NOMO-1 treated with DMSO at 0.1 percent for 48 hours (cell line): ENCODE measurements at regions not wholly inside any gene's neighbourhood (a gene's known extent, or its start where the extent isn't known, plus 50 kb on each side); places are given as distances from the start of the nearest gene placed in this dataset.
"Not testable (repeated sequence)": the region's sequence is repeated elsewhere in the genome, so short reads cannot be mapped to it uniquely, and the experiment has no call there.

Experiments
- DNase-seq: peaks from one replicate; lab custom pipeline; 2025; ENCODE audit not compliant: unreplicated experiment; lab: John Stamatoyannopoulos, UW

DNA sequence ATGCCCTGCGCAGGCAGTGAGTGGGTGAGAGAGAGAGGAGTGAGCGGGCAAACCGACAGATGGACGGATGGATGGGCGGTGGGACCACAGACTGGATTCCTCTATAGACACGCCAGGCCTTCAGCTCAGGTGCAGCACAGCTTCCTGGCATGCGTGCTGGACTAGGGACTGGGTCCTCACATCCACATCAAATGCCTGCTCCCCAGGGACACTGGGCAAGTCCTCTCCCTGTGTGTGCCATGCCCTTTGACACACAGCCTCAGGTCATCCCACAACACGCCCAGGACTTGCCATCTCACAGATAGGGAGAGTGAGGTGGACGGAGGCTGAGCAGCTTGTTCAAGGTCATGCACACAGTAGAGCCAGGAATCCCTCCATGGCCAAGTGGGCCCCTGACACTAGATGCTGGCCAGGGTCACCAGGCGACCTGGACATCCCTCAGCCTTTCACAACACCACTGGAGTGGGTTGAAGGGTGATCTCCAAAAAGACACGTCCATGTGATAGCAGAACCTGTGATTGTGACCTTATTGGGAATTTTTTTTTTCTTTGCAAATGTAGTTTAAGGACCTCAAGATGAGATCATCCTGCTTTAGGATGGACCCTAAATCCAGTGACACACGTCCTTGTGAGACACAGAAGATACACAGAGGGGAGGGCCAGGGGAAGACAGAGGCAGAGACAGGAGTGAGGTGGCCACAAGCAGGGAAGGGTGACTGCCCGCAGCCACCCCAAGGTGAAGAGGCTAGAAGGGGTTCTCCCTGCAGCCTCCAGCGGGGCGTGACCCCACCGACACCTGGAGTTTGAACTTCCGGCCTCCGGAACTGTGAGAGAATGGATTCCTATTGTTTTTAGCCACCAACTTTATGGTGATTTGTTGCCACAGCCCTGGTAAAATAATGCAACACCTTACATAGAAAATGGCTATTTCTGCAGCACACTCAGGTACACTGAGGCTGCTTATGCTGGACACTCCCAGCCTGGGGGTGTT lies 155.0 kb upstream of the CHST15 start:
- DNase-seq = no peak

DNA sequence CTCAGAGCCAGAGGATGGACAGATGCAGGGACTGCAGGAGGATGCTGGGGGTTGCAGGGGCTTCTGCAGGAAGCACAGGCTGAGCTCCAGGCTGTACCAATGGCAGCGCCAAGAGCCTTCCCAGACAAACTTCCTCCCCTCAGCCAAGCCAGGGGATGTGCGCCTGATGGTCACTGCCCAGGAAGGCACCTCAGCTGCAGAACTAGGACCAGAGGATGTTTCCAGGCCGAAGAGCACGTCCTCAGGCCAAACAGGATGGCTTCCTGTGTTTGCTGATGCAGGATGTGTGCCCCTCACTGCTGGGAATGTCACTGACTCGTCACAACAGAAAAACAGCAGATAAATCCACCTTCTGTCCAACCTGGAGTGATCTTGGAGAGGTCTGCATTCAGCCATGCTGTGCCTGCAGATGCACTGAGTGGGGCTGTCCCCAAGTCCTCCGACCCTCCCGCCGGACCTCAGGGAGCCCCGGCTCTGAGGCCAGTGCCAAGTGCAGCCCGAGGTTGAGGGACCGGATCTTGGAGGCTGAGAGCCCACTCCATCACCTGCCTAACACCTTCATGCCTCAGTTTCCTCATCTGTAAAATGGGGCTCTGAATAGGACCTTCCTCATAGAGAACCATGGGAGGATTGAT lies 152.5 kb upstream of the CHST15 start:
- DNase-seq = no peak

GRCh38 chr10:124245191-124245590 lies 151.8 kb upstream of the CHST15 start:
- no peak for DNase-seq

DNA sequence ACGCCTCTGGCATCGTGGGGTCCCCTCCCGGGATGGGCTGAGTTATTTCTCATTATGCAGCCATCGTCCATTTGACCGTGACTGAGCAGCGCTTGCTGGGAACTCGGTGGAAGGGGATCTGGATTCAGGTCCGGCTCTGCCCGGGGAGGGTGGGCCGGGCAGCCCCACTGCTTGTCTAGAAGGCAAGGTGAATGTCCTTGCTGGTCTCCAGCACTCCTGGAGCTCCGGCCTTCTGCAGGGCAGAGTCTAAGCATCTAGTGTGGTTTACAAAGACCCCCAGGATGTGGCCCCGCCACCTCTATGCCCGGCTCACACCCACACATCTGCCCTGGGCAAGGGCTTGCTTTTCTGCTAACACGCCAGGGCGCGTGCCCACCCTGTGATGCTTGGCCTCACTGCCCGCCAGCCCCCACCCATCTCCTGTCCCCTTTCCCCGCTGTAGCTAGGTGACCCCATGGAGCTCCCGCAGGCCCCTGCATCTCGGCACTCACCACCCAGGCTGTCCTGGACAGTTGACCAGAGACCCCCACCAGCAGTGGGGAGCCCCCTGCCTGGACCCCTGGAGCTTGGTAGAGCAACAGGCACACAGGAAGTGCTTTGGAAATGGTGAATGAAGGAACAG lies 151.0 kb upstream of the CHST15 start:
- no peak for DNase-seq

GRCh38 chr10:124243702-124244121 lies 150.3 kb upstream of the CHST15 start:
- DNase-seq = no peak

GRCh38 chr10:124242791-124243190 lies 149.4 kb upstream of the CHST15 start:
- no peak for DNase-seq

DNA sequence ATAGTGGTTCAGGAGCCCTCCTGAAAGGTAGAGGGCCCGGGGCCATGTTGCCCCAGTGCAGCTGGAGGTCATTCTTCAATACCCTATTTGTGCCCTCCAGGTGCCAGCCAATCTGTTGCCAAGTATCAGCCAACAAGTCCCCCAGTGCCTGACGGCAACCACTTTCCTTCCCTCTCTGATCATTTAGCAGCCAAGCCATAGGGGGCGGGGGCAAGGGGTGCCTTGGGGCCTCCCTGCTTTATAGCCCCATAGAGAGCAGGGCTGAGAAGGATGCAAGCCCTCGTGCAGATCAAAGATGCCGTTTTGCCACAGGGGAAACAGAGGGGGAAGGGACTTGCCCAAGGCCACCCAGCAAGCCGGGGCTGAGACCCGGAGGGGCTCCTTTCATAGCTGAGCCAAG lies 149.0 kb upstream of the CHST15 start:
- DNase-seq = no peak

DNA sequence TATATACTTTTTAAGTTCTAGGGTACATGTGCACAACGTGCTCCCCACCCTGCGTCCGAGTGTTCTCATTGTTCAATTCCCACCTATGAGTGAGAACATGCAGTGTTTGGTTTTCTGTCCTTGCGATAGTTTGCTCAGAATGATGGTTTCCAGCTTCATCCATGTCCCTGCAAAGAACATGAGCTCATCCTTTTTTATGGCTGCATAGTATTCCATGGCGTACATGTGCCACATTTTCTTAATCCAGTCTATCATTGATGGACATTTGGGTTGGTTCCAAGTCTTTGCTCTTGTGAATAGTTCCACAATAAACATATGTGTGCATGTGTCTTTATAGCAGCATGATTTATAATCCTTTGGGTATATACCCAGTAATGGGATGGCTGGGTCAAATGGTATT lies 148.1 kb upstream of the CHST15 start:
- DNase-seq = not testable (repeated sequence)

GRCh38 chr10:124240839-124241291 lies 147.5 kb upstream of the CHST15 start:
- DNase-seq = no peak

DNA sequence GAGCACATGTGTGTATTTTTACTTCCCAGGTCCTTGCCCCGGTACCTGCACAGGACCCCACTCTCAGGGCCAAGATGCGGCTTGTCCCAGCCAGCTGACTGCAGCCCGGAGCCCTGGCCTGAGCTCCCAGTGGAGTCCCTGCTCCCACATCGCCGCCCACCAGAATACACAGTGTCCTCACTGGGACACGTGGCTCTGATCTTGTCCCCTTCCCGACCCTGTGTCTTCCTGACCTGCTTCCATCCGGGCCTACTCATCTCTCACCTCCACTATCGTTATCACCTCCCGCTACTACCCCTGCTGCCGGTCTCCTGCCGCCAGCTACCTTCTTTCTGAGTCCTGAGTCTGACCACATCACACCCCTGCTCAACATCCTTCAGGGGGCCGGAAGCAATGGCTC lies 146.3 kb upstream of the CHST15 start:
- DNase-seq = no peak

DNA sequence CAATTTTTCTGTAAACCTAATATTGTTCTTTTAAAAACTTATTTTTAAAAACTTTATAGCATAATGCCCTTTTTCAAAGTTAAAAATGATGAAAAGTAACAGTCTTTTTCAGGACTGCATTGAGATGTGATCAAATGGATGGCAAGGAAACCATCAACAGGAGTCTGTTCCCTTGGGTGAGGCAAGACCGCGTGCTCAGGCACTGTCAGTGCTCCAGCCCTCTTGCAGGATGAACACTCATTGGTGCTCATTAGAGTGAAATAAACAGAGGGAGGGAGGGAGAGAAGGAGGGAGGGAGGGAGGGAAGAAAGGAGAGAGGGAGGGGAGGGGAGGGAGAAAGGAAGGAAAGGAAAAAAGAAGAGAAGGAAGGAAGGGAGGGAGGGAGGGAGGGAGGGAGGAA lies 145.7 kb upstream of the CHST15 start:
- DNase-seq = no peak

- DNase-seq = no peak
Observed at GRCh38 chr10:124238367-124238766, 145.0 kb upstream of the CHST15 start.

- DNase-seq = no peak
Observed at GRCh38 chr10:124237282-124237961, 144.0 kb upstream of the CHST15 start.

- DNase-seq = no peak
Observed at GRCh38 chr10:124236816-124237215, 143.4 kb upstream of the CHST15 start.

- no peak for DNase-seq
Observed at GRCh38 chr10:124236136-124236535, 142.7 kb upstream of the CHST15 start.

DNA sequence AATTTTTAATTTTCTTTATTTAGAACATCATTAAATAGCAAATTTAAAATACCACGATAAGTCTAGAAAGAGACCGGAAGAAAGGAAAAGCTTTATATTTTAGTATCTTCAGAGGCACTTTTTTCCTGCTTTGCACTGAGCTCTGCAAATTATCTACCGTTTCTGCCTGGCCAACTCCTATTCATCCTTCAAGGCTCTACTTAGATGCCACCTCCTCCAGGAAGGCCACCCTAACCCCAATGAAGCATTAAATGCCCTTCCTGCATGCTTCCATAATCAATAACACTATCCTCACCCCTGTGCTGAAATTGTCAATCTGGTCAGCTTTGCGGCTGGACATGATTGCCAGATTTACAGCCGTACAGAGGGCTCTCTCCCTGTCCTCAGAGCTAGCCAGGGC lies 141.8 kb upstream of the CHST15 start:
- DNase-seq = no peak

- no peak for DNase-seq
Observed at GRCh38 chr10:124233546-124234138, 140.2 kb upstream of the CHST15 start.

DNA sequence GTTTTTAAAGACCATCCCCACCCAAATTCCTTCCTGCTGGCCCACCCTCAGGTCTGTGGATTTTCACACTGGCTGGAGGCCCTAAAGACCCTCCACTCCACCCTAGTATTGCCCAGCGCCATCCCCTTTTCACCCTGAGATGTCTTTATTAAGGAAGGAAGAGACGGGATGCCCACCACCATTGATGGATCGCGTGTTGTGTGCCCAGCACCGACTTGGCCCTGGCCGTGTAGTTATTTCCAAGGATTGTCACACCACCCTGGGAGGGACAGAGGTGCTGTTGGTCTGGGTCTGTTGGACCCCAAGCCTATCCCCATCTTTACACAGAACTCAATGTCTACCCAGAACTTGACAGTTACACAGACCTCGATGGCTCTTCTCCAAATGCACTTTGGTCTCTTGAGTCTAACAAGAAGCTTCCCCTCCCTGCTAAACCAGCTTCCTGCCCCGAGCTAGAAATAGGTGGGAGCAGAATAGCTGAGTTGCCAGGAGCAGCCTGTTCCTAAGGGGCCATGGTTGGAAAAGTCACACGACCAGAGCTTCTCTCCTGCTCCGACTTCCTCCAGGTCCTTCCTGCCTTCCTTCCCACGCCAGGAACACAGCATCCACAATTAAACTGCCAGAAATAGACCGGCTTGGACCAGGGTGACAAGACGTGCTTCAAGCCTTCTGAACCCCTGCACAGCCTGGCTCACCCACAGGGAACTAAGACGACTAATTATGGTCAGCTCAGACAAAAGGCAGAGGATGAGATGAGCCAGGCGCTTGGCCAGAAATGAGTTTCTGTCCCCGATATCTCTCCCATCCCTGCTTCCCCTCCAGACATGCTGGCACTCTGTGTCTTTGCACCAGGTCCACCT lies 139.5 kb upstream of the CHST15 start:
- DNase-seq = no peak

DNA sequence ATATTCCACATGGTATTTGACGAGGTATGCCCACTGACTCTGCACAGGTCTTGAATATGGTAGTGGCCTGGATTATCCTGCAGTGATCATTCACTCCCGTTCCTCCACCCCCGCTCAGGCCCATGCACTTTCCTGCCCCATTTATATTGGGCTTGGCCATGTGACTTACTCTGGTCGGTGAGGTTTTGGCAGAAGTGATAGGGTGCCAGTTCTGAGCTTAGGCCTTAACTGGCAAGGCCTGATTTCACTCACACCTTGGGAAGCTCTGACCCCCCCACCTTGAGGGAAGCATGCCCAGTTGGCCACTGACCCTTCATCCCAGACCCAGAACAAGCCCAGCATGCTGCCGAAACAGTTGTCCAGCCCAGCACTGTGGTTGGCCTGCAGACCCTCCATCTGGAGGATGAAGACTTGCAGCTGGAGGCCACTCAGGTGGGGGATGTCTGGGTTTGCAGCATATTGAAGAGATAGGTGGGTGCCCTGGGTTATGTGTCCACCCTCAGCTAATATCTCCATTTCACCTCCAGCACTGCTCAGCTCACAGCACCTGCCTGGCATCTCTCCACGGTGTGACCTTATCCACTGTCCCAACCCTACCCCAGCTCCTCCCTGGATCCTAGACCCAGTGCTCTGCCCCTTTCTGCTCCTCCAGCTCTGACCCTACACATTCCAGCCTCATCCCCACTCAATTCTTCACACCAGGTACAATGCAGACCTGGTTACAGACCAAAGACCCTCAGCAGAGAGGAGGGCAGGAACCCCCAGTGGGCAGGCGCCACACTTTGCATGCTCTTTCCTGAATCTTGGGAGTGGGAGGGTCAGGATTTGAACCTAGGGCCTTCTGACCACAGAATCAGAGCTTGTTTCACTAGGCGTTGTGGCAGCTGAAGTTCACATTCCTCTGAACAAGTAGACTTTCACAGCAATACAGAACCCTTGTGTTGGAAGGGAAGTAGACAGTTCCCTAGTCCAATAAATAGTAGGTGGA lies 138.1 kb upstream of the CHST15 start:
- DNase-seq = peak; percentile 78
